GM19455 (cell line): ENCODE measurements at regions not wholly inside any gene's neighbourhood (a gene's known extent, or its start where the extent isn't known, plus 50 kb on each side); places are given as distances from the start of the nearest gene placed in this dataset.
"Not testable (repeated sequence)": the region's sequence is repeated elsewhere in the genome, so short reads cannot be mapped to it uniquely, and the experiment has no call there.

Experiments used
- ATAC-seq: cut with Tn5 transposase; IDR thresholded peaks from one replicate; pipeline ENCODE4 v1.9.1; 2021; ENCODE audit not compliant: unreplicated experiment

DNA sequence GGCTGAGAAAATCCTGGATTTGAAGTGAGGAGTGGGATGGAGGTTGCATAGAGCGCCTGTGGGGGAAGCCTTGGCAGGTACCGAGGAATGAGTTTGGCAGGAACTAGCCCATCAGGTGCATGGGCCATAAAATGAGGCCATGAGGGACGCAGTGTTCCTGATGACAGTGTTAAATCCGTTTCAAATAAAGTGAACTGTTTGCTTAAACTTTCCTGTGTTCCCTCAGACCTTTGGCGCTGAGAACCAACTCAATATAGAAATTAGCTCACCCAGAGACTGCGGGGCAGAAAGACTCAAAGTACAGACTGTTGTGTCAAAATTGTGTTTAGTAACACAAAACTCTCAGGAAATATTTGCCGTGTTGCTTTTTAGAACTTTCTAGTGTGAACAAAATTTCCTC is 250.0 kb upstream of the NR3C2 start:
- ATAC-seq, result no peak

DNA sequence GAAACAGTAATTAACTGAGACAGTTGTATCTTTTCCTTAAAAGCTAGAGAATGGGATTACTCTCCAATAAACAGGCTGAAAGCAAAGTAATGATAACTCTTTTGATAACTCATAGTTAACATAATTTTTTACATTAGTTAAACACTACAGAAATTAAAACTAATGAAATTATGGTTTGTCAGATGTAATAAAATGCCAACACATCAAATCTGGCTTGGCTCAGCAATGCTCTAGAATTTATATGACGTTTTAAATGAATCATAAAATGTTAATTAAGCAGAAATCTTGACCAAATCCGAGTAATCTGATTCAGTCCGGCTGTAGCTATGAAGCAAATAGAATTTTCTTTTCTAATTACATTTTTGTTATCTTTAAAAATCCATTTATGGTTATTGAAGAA is 244.2 kb upstream of the NR3C2 start:
- no peak for ATAC-seq

DNA sequence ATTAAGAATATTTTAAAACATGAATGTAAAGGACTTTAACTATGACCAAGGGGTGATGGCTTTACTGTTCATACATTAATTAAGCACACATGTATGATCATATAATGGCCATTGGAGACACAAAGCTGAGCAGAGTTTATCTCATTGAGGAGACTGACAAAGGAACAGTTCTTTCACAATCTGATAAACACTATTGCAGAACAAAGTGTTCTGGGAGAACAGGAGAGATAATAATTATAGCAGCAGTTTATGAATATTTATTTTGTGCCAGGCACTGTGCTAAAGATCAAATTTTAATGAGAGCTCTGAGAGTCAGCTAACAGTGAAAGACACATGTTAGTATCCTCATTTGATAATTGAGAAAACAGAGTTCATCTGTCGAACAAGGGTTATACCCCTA is 242.4 kb upstream of the NR3C2 start:
- ATAC-seq, result no peak

DNA sequence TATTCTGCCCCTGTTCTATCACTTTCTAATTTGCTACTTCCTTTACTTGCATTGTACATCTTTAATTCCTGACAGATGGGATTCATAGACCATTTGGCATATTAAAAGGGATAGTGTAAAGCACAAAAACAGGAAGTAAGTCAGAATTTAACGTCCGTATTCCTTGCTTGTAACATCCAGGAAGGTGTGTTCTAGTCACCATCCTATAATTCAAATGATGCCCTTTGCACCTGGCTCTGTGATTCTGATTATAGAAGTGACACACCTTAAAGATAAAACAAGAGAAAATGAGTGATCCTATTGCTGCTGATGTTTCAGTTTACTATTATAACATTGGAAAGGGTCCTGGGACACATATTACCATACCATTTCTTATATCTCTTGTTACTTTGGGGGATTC is 238.7 kb upstream of the NR3C2 start:
- ATAC-seq, result no peak

DNA sequence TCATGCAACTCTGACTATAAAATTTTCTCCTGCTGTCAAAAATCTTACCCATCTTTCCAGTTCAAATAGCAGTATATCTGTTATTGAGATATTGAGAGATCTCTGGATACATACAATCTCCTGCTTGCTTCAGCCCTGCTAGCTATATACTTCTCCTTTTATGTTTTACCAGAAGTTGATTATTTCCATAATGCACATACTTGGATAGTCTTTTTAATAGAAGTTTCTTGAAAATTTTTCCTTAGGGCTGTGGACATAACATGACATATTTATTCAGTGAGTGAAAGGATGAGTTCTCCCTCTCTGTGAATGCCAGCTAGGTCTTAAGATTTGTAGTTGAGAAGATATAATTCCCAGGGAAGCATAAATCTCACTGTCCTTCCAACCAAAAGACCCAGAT is 234.1 kb upstream of the NR3C2 start:
- ATAC-seq, result no peak

DNA sequence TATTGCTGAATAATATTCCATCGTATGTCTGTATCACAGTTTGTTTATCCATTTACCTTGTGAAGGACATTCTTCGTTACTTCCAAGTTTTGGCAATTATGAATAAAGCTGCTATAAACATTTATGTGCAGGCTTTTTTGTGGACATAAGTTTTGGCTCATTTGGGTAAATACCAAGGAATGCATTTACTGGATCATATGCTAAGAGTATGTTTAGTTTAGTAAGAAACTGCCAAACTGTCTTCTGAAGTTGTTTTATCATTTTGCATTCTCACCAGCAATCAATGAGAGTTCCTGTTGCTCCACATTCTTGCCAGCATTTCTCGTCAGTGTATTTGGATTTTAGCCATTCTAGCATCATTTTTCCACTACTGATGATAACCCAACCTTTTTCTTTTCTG is 232.7 kb upstream of the NR3C2 start:
- ATAC-seq, result no peak

DNA sequence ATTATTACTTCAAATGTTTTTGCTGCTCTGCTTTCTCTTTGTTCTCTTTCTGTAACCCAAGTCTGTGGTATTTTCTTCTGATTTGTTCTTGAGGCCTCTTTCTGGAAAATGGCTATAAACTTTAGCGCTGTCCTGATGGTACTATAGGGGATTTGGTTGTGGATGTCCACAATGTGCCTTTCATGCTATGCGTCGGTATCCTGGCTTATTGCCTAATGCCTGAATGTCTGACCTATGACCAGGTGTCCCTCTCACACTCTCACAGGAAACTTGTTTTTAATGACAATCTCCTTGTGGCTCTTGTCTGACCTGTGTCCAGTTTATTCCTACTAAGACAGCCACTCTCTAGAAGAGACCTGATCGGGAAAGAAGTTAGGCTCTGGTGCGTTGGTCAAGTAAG is 222.4 kb upstream of the NR3C2 start:
- no peak for ATAC-seq

DNA sequence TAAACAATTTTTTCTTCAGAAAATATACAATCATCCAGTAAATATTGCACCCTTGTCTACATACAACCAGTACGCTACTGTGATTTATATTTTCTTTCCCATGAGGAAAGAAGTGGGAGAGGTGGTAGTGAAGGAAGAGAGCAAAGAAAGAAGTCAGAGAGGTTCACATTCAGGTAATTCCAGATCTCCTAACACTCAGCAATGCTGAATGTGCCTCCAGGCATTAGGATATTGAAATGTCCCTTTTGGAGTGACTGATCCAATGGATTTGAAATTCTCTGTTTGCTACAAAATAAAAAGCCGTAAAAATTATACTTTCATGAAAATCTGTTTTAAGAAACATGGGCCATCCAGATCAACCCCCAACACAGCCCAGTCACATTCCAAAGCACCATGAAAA is 211.9 kb upstream of the NR3C2 start:
- ATAC-seq, result no peak

DNA sequence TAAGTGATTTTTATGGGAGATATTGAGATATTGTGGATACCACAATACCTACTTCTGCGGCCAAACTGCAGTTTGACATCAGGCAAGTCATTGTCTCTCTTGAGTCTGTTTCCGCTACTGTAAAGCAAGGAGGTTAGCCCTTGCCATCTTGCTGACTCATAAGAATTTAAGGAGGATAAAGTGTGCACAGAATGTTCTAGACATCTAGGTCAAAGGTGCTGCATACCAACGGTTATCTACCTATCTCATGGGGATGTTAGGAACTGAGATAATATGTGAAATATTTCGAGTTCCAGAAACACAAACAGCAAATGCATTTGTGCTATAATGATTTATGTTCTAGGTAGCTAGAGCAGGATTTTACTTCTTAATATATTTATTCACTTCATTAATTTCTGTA is 211.5 kb upstream of the NR3C2 start:
- ATAC-seq, result no peak

DNA sequence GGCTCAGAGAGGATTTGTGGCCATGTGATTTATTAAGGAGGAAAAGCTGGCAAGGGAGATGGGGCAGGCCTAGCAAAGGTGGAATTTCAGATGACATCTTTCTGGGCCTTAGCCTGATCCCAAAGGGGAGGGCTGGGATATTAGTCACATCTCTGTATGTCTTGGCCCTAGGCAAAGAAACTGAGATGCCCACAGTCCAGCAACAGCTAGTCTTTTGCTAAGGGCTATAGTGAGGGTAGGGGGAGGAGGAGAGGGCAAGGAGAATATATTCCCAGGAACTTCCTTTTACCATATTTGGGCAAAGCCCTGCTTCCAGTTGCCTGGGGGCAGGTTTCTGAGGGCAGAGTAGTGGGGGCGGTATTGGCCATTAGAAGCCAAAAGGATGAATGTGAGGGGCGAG is 209.8 kb upstream of the NR3C2 start:
- ATAC-seq, result no peak

DNA sequence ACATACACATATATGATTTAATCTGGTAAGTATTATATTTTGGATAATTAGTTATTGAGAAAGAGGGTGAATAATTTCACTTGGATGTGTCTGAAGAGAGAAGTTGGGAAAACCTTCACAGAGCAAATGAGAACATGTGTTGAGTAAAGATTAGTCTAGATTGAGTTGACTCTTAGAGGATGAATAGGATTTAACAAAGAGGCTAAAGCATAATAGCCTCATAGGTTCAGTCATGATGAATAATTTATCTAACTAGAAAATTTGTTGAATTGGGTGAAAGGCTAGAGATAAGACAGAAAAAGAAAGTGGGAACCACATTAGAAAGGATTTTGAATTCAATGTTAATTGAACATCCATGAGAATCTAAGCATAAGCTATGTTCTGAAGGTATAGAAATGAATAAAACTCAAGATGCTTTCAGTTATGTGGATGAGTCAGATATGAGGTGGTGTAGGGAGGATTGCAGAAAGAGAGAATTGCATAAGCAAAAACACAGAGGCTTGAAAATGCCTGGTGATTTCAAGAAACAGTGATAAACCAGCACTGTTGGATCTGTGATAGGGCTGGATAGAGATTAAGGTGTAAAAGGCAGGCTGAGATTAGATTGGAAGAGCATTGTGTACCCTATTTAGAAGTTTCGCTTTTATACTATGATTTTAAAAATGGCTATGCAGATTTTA is 207.6 kb upstream of the NR3C2 start:
- no peak for ATAC-seq

DNA sequence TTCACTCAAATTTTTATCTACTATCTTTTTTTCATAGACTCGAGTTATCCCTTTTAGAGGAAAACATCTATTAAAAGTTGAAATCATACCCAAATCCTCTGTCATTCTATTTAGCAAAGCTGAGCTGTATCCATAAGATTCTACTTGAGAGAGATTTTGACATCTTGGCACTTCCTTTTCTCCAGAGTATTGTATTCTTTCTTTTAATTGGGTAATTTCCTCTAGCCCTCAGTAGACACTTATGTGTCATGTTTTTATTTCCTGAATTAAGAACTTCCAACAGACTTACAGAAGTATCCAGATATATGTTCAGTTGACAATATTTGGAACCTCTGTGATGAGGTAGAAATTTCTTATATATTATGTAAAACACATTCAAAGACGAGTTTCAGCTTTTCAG is 201.6 kb upstream of the NR3C2 start:
- ATAC-seq, result no peak

DNA sequence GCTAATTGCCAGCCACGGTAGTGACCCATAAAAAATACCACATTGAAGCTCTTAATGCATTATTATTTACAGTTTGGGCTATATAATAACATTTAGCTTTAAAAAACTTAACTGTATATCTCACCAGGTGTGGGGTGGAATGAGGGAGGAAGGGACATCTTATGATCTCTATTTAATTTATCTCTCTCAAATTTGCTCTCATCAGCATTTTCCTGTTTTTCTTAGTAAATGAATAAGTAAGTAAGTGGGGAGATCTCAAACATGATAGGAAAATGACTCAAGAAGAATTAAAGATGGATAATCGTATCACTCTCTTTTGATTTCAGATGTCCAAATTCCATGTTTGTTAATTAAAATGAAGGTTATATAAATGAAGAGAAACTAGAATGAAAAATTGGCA is 200.7 kb upstream of the NR3C2 start:
- no peak for ATAC-seq

DNA sequence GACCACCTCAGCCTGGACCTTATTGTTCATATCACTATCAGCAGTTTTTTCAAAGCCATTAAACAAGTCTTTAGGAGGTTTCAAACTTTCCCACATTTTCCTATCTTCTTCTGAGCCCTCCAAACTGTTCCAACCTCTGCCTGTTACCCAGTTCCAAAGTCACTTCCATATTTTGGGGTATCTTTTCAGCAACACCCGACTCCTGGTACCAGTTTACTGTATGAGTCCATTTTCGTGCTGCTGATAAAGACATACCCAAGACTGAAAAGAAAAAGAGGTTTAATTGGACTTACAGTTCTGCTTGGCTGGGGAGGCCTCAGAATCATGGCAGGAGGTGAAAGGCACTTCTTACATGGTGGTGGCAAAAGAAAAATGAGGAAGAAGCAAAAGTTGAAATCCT is 195.9 kb upstream of the NR3C2 start:
- not testable (repeated sequence) for ATAC-seq

DNA sequence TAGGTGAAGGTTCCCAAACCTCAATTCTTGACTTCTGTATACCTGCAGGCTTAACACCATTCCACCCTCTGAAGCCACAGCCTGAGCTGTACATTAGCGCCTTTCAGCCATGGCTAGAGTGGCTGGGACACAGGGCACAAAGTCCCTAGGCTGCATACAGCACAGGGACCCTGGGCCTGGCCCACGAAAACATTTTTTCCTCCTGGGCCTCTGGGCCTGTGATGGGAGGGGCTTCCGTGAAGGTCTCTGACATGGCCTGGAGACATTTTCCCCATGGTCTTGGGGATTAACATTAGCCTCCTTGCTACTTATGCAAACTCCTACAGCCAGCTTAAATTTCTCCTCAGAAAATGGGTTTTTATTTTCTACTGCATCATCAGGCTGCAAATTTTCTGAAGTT is 195.2 kb upstream of the NR3C2 start:
- not testable (repeated sequence) for ATAC-seq

DNA sequence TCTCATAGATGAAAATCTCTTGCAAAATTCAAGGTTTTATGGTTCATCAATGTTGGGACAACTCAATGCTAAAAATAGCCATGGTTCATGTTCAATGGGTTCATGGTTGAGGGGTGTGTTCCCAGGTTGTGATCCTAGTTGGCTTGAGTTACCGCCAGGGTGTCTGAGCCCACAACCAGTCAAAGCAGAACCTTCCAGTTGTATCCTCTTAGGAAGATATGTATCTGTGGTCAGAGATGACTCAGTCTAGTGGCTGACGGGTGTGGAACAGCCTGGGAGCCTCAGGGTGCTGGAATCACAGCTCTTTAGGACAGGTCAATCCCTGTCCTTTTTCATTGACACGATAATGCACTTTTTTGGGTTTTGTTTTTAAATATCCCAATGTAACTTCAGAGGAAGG is 192.3 kb upstream of the NR3C2 start:
- ATAC-seq, result no peak

DNA sequence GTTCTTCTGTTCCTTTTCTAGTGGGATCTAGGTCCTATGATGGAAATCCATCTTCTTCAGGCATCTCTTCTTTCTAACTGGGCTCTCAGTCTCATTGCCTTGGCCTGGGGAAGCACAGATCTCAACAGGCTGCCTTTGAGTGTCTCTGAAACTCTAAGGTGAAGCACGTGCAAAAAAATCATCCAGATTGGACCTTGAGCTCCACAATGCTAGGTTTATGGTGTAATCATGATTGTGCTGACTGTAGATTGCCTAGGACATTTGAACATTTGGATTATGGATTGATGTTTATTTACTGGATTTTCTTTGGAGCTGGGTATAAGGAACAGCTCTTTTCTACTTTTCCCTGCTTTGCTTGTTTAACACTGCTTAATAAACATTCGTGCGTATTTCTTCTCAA is 191.5 kb upstream of the NR3C2 start:
- ATAC-seq, result no peak

DNA sequence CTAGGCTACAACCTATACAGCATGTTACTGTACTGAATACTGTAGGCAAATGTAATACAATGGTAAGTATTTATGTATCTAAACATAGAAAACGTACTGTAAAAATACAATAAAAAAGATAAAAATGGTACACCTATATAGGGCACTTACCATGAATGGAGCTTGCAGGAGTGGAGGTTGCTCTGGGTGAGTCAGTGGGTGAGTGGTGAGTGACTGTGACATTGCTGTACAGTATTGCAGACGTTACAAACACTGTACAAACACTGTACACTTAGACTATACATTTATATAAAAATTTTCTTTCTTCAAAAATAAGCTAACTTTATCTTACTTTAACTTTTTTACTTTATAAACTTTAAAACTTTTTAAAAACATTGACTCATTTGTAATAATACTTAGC is 190.3 kb upstream of the NR3C2 start:
- ATAC-seq, result no peak

DNA sequence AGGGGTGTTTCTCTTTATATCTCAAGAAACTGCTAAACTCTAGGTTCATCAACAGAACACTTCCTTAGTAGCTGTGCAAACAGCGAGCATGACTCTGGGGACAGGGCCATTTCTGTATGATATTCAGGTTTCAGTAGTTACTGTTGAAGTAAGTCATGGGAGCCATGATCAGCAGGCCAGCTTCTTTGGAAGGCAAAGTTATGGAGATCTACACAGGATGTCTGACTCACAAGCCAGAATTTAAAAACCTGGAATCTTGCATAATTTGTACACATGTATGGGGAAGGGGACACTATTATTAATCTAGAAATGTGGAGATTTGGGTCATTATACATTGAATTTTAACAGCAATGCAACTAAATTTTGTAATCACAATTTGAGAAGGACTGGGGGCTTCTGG is 187.8 kb upstream of the NR3C2 start:
- no peak for ATAC-seq

DNA sequence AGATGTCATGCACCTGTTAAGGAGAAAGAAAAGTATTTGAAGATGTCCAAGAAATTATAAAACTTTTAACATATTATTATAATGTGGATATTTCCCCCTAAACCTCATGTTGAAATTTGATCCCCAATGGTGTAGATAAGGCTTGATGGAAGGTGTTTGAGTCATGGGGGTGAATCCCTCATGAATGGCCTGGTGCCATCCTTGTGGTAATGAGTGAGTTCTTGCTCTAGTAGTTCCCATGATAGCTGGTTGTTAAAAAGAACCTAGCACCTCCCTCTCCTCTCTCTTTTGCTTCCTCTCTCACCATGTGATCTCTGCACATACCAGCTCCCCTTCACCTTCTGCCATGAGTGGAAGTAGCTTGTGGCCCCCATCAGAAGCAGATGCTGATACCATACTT is 176.6 kb upstream of the NR3C2 start:
- no peak for ATAC-seq

DNA sequence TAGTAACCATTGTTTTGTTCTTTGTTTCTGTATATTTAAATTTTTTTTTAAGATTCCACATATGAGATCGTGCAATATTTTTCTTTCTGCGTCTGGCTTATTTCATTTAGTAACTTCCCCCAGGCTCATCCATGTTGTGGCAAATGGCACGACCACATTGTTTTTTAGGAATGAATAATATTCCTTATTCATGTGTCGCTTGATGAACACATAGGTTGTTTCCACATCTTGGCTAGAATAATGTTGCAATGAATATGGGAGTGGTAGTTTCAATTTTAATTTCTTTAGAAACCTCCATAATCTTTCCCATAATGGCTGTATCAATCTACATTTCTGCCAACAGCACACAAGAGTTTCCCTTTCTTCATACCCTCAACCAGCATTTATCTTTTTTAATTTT is 166.8 kb upstream of the NR3C2 start:
- no peak for ATAC-seq

DNA sequence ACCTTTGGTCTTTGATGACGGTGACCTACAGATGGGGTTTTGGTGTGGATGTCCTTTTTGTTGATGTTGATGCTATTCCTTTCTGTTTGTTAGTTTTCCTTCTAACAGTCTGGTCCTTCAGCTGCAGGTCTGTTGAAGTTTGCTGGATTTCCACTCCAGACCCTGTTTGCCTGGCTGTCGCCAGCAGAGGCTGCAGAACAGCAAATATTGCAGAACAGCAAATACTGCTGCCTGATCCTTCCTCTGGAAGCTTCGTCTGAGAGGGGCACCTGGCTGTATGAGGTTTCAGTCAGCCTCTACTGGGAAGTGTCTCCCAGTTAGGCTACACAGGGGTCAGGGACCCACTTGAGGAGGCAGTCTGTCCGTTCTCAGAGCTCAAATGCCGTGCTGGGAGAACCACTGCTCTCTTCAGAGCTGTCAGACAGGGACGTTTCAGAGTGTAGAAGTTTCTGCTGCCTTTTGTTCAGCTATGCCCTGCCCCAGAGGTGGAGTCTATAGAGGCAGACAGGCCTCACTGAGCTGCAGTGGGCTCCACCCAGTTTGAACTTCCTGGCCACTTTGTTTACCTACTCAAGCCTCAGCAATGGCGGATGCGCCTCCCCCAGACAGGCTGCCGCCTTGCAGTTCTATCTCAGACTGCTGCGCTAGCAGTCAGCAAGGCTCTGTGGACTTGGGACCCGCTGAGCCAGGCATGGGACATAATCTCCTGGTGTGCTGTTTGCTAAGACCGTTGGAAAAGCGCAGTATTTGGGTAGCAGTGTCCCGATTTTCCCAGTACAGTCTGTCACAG is 156.4 kb upstream of the NR3C2 start:
- ATAC-seq, result not testable (repeated sequence)

DNA sequence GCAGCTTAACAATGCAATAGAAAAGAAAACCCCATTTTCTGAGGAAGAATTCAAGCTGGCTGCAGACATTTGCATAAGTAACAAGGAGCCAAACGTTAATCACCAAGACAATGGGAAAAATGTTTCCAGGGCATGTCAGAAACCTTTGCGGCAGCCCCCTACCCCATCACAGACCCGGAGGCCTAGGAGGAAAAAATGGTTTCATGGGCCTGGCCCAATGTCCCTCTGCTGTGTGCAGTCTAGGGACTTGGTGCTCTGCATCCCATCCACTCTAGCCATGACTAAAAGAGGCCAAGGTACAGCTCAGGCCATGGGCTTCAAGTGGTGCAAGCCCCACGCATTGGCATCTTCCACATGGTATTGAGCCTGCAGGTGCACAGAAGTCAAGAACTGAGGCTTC is 147.0 kb upstream of the NR3C2 start:
- ATAC-seq, result no peak
